COLO829 (cell line): ENCODE measurements at regions not wholly inside any gene's neighbourhood (a gene's known extent, or its start where the extent isn't known, plus 50 kb on each side); places are given as distances from the start of the nearest gene placed in this dataset.

ENCODE experiments used
- DNase-seq: peaks from one replicate; pipeline ENCODE4 v3.0.0; 2012; ENCODE audit warnings: low spot score

GRCh38 chr10:42952349-42952748, 124.5 kb upstream of the RET start:
- DNase-seq, result no peak

- no peak for DNase-seq
Observed at GRCh38 chr10:42952931-42953683, 123.8 kb upstream of the RET start.

DNA sequence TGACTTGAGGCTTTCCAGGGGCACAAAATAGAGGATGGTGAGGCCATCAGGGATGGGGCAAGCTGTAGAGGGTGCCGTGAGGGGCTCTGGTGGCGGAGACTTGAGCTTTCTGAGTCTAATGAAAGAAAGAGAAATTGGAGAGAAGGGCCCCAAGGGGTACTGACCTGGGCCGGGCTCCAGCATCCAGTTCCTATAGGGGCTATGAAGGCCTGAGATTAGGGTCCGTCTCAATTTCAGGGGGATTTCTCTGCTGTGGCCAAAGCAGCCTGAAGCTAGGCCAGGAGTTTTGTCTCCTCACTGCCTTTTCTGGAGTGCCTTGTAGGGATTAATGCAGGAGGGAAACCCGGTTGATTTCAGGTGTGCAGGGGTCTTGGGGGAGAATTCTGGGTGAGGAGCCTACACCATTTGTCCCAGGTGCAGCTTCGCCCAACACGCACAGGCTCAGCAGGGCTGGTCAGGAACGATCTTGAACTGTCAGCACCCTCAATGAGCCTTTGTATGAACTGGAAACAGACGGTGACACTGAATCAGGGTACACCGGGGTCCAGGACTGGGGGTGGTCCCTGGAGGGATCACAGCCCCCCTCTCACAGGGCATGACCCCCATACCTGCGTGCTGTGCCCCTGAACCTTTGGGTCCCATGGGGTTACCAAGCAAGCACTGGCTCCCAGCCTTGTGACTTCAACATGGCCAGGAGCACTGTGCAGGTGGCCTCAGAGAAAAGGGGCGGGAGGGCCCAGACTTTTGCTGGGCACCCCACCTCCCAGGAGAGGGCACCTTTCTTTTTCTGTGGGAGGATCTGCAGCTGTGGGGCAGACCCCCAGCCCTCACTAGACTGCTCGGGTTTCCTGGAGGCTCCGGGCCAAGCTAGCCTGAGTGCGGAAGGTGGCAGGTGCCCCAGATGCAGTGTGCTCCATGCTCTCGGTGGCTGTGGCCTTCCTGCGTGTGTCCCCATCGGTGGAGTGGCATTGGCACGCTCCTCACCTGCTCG, 122.9 kb upstream of the RET start:
- no peak for DNase-seq

DNA sequence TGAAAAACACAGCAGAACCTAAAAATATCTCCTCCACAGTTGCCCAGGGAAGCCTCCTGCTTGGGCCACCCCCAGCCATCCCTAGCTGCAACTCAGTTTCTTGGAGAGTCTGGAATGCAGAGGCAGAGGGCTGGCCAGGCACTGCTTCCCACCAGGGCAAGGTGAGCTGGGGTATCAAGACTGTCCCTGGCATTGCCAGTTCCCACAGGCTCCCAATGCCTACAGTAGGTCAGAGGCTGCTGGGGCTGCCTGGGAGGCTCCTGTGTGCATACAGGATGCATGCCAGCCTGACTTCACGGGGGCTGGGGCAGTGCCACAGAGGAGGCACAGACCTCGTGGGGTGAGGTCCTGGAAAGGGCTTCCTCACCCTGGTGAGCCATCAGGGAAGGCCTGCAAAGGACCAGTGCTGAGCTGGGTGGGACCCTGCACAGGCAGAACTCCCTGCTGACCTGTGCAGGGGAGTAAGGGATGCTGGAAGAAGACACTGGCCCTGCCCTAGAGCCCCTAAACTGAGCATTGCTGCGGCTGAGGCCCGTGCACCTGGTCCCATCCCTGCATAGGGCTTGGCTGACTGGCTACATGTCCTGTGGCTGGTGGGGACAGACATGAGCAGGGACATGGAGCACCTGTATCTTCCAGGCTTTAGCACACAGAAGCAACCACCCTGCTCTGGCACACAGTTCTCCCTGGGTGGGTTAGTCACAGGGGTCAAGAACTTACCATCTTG, 121.9 kb upstream of the RET start:
- DNase-seq, result no peak

DNA sequence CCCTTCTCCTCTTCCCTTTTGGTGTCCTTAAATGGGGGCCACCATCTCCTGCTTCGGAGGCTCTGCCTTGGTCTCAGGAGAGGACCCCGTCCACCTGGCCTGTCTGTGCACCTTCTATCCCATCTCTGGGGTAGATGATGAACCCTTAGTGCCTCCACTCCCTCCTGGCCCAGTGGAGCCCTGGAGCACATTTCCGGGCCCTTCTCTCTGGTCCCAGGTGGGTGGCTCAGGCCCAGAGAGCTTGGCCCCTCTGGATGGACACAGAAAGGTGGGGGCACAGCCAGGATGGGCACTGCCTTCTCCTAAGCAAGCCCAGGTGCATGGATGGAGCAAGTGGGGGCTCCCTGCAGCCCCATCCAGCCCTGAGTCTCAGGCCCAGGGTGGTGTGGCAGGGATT, 121.4 kb upstream of the RET start:
- no peak for DNase-seq

GRCh38 chr10:42956045-42956444, 120.8 kb upstream of the RET start:
- no peak for DNase-seq

- DNase-seq, result no peak
Observed at GRCh38 chr10:42958142-42958868, 118.6 kb upstream of the RET start.

GRCh38 chr10:42959833-42960232, 117.0 kb upstream of the RET start:
- DNase-seq, result no peak

DNA sequence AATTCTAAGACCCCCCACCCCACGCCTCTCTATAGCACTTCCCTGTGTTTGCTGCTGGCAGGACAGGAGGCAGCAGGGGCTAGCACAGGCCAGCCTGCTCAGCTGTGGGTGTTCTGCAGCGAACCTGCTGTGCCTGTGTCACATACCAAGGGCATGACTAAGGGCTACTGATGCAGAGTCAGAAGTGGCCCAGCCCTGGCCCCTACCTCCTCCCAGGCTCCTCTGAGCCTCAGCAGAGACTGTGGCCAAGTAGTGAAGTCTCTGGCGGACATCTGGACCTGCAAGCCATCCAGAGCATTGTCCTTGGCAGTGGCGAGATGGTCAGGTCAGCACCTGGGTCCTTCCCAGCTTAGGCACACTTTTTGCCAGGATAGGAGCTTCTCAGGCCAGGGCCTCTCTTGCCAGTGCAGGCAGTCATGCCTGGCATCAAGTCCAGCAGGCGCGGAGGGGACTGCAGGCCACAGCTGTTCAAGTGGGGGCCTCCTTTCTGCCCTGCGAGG, 116.3 kb upstream of the RET start:
- no peak for DNase-seq

DNA sequence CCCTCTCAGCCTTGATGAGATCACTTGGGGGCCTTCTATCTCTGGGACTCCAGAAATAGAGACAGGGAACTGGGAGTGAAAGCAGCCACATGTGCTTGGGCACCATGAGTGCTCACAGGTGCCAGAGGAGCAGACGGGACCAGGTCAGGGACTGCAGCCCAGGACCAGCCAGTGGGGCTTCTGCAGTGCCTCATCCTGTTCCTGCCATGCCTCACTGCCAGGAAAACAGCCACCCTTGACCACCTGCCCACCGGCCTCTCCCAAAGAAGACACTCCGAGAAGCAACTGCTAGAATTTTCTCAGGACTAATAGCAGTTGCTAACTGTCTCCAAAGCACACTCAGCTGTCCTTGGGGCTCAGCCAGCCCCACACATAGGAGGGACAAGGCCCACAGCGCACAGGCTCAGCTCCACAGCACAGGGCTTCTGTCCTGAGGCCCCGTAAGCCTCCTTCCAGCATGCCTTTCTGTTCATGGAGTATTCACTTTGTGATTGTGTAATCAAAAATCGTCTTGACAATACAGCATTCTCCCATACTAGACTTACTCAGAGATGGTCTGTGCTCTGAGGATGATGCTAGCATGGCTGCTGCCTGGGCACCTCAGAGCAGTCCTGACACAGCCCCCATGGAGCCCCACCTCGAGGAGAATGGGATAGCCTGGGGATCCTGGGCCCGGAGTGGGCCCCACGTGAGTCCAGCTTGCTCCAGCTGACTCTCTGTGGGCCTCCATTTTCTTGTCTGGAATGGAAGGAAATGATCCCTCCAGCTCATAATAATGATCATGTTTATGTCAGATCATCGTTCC, 115.7 kb upstream of the RET start:
- DNase-seq, result no peak

DNA sequence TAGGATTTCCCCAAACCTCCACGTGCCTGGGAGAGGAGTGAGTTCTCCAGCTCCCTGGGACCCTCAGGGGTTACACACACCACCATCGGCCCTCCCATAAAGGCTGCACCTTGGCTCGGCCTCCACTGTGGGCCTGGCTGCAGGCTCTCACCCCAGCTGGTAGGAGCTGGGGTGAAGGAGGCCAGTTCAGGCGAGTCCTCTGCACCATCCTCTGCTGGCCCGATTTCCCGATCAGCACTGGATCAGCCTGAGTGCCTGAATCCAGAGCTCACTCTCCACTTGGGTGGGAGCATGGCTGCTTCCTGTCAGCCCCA, 115.1 kb upstream of the RET start:
- DNase-seq, result no peak

GRCh38 chr10:42962110-42962901, 114.6 kb upstream of the RET start:
- no peak for DNase-seq

DNA sequence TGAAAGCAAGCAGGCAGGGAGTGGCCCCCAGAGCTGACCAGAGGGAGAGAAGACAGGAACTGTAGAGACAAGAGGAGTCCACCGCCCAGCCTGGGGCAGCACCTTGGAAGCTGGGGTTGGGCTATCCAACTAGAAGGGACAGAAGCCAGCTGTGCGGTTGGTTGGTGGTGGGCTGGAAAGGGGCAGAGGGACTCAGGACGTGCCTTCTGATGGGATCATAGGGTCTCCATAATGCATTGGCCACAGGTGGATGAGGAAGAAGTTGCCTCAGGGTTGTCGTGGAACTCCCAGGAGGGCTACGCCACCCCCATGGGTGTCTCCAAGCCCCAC, 114.0 kb upstream of the RET start:
- DNase-seq, result no peak

GRCh38 chr10:42963312-42963711, 113.6 kb upstream of the RET start:
- DNase-seq, result no peak

DNA sequence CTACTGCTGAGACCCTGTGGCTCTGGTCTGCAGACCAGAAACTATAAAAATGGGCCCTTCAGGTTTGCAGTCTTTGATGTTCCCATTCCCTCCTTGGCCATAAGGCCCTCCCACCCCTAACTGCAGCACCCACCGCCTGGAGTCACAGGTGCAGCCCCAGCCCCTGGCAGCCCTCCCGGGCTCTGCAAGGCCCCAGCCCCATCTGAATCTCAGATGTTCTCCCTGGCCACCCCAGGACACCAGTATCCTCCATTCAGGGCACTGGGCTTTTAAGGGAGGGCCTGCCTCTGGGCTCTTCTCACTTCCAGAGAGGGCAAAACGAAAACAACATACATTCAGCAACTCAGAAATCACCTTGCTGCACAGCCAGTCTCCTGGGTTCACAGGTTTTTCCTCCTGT, 107.7 kb upstream of the RET start:
- DNase-seq, result no peak

- DNase-seq, result no peak
Observed at GRCh38 chr10:42969909-42970308, 107.0 kb upstream of the RET start.

- DNase-seq, result no peak
Observed at GRCh38 chr10:42970451-42971250, 106.2 kb upstream of the RET start.

DNA sequence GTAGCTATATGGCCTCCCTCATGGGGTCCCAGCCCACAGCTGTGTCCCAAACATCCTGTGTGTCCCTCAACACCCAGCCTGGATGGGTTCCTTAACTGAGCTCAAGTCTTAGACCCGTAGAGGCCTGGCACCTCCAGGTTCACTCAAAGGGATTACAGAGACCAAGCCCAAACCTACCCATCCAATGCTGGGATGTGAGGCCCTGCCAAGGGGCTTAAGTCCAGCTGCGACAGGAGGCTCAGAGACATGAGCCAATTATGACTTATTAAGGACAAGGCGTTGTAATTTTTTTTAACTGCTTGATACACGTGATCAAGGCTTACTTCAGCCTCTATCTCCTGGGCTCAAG, 105.6 kb upstream of the RET start:
- DNase-seq, result no peak

DNA sequence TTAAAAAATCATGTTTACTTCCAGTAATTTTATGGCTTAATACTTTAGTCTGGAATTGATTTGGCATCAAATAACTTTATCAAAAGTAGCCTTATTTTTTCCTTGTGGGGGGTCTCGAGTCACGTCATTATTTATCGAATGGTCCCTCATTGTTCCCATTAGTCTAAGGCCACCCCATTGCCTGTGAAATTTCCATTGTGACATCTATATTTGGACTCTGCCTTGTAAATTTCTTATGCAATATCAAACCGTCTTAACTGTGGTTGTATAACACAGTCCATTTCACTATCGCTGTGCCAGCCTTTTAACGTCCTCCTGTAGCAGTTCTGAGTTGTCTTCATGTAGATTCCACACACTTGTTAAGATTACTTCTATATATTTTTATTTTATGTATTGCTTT, 103.9 kb upstream of the RET start:
- no peak for DNase-seq

GRCh38 chr10:42973411-42973810, 103.5 kb upstream of the RET start:
- no peak for DNase-seq
